K562 (cell line): ENCODE measurements at regions not wholly inside any gene's neighbourhood (a gene's known extent, or its start where the extent isn't known, plus 50 kb on each side); places are given as distances from the start of the nearest gene placed in this dataset.

Source experiments
- ATAC-seq: fragments of 200-7000 bp; cut with Tn5 transposase; 3 replicates; pipeline ENCODE4 v1.9.1; 2020; ENCODE audit warnings: moderate library complexity
- BruUV-seq: library from RNA; stranded (reverse); fragments of 400-500 nt; replicated peaks from 2 replicates; lab custom pipeline; 2021; lab: Mats Ljungman, UMichigan
- CTCF ChIA-PET: fragments of 300-600 bp; formaldehyde crosslinking; extraction: SDS; loops from one replicate; lab custom pipeline; 2021; ENCODE audit warnings: low intra/inter-chr PET ratio; lab: Yijun Ruan, JAX
- POLR2A ChIA-PET: fragments of 300-600, 350-650 bp; sonication (Branson Sonifier 250); formaldehyde crosslinking; extraction: SDS; loops from one replicate; lab custom pipeline; 2021; ENCODE audit warnings: antibody characterized with exemption, inconsistent platforms; lab: Yijun Ruan, JAX
- DNase-seq, 4 experiments: peaks; one replicate each; pipeline versions ENCODE4 v3.0.0 to v3.0.0-alpha.2; 2011 to 2018; ENCODE audit warnings: low spot score in 3 of 4, mixed read lengths in 3 of 4; ENCODE audit errors: extremely low read depth in 1 of 4
- FAIRE-seq: peaks from 2 replicates; lab custom pipeline; 2011; peaks lifted over from hg19 to GRCh38; lab: Jason Lieb, UNC
- H2AFZ ChIP-seq: 2 replicates; pipeline ENCODE4 v1.6.0; 2011; ENCODE audit warnings: low read depth, low read length, control low read depth, inconsistent platforms
- H3K27ac ChIP-seq: fragments of 200-600 bp; 3 replicates; pipeline ENCODE4 v1.8.0; 2011; ENCODE audit warnings: low read depth, mild to moderate bottlenecking, control low read depth, inconsistent platforms, low read length, moderate library complexity, mixed read lengths; ENCODE audit errors: extremely low read depth
- H3K27me3 ChIP-seq, 2 experiments: fragments of 300-600 bp in 1 of 2; 2 replicates in 1 of 2; 3 replicates in 1 of 2; pipeline versions ENCODE4 v1.6.0 to v1.8.0; 2011; ENCODE audit warnings: inconsistent platforms in 2 of 2, low read length in 2 of 2, mild to moderate bottlenecking in 1 of 2, mixed read lengths in 1 of 2, moderate library complexity in 1 of 2; ENCODE audit not compliant: control insufficient read depth in 2 of 2, insufficient read depth in 2 of 2
- H3K36me3 ChIP-seq: fragments of 300-600 bp; 3 replicates; pipeline ENCODE4 v1.8.0; 2011; ENCODE audit warnings: mild to moderate bottlenecking, low read length, inconsistent platforms; ENCODE audit not compliant: control insufficient read depth, insufficient read depth
- H3K4me1 ChIP-seq, 2 experiments: fragments of 200-600 bp in 1 of 2; replicated peaks in 1 of 2; 2 replicates in 1 of 2; 3 replicates in 1 of 2; pipeline versions ENCODE4 v1.5.1 to v1.8.0; 2011; ENCODE audit warnings: inconsistent platforms in 2 of 2, low read length in 2 of 2, mild to moderate bottlenecking in 1 of 2, mixed read lengths in 1 of 2, moderate library complexity in 1 of 2; ENCODE audit not compliant: control insufficient read depth in 2 of 2, insufficient read depth in 2 of 2
- H3K4me2 ChIP-seq: 2 replicates; pipeline ENCODE4 v1.6.1; 2011; ENCODE audit warnings: low read length, control low read depth, inconsistent platforms, mixed read lengths; ENCODE audit not compliant: insufficient read depth
- H3K4me3 ChIP-seq: fragments of 200-600 bp; sonication (generic), shearing (Covaris generic); 2 replicates; pipeline ENCODE4 v1.5.1; 2016; ENCODE audit warnings: control low read depth, inconsistent platforms
- H3K79me2 ChIP-seq: fragments of 200-600 bp; 3 replicates; pipeline ENCODE4 v1.8.0; 2011; ENCODE audit warnings: low read length, inconsistent platforms; ENCODE audit not compliant: control insufficient read depth, insufficient read depth
- H3K9ac ChIP-seq, 2 experiments: 2 replicates each; pipeline versions ENCODE4 v1.6.0 to v1.6.1; 2011; ENCODE audit warnings: low read depth in 2 of 2, low read length in 2 of 2, control low read depth in 1 of 2, inconsistent platforms in 1 of 2, mild to moderate bottlenecking in 1 of 2, mixed read lengths in 1 of 2; ENCODE audit not compliant: insufficient read depth in 1 of 2
- H3K9me1 ChIP-seq: one replicate; pipeline ENCODE4 v1.6.0; 2011; ENCODE audit warnings: inconsistent platforms, mild to moderate bottlenecking, low read length, moderate library complexity; ENCODE audit not compliant: control insufficient read depth, insufficient read depth
- H3K9me3 ChIP-seq: replicated peaks from 2 replicates; pipeline ENCODE4 v1.5.1; 2011; ENCODE audit warnings: low read depth, low read length, inconsistent platforms; ENCODE audit not compliant: control insufficient read depth, insufficient read depth
- H4K20me1 ChIP-seq: replicated peaks from 2 replicates; pipeline ENCODE4 v1.6.1; 2011; ENCODE audit warnings: low read length, inconsistent platforms, mixed read lengths; ENCODE audit not compliant: control insufficient read depth, insufficient read depth
- CHD1 ChIP-seq: fragments of 200-600 bp; sonication (generic); IDR thresholded peaks from one replicate; pipeline ENCODE4 v1.6.1; 2012; ENCODE audit warnings: mild to moderate bottlenecking, moderate library complexity, low read length, inconsistent platforms
- CTBP1 ChIP-seq: fragments of 450-650 bp; IDR thresholded peaks from 2 replicates; pipeline ENCODE4 v1.6.1; 2016; ENCODE audit warnings: borderline replicate concordance
- MYC ChIP-seq, 2 experiments: fragments of 250-450 bp in 1 of 2; sonication (Bioruptor Pico) in 1 of 2; IDR thresholded peaks; 2 replicates each; pipeline versions ENCODE4 v1.5.1 to v1.6.1; 2012 to 2021; ENCODE audit warnings: low read depth in 2 of 2, borderline replicate concordance in 1 of 2, improper control_type of control experiment in 1 of 2, low read length in 1 of 2, mild to moderate bottlenecking in 1 of 2, moderate library complexity in 1 of 2
- ZBTB26 ChIP-seq: fragments of 450-650 bp; formaldehyde crosslinking; IDR thresholded peaks from 2 replicates; pipeline ENCODE4 v1.4.0; 2022; ENCODE audit warnings: missing genetic modification characterization
- ZNF121 ChIP-seq: sonication (generic); formaldehyde crosslinking; conservative IDR thresholded peaks from 2 replicates; pipeline ENCODE4 v1.8.0; 2022; ENCODE audit warnings: missing genetic modification reagents
- WGBS: fragments of 100-300 bp; shearing (Covaris generic); methylation state at CpG from one replicate; pipeline ENCODE4 v1.1.6; 2016; ENCODE audit warnings: low coverage, mixed read lengths; ENCODE audit not compliant: insufficient coverage; ENCODE audit errors: missing lambda C conversion rate; 5-methylcytosine and 5-hydroxymethylcytosine counted together
- in situ Hi-C: fragments of 300-500 bp; cut with MboI; formaldehyde crosslinking; loops from 4 replicates; pipeline ENCODE4 v1.15.0; 2018; ENCODE audit warnings: inconsistent platforms, mixed read lengths
- intact Hi-C: fragments of 100-400 bp; cut with micrococcal nuclease; formaldehyde crosslinking; loops from 2 replicates; pipeline ENCODE4 v1.14.2; 2022

GRCh38 chr9:1768561-1768960 lies 246.6 kb upstream of the SMARCA2 start:
- in situ Hi-C loops: no loop called here
- BruUV-seq: no TSS peak
- no peak for FAIRE-seq

More at GRCh38 chr9:1768561-1768960, 246.6 kb upstream of the SMARCA2 start:
- Histone ChIP-seq H3K9ac (no peak overlapping the region), H3K4me2 (no peak overlapping the region), H3K36me3 (no peaks in the 10 kb centered on the region), H2AFZ (no peak overlapping the region), H3K27ac (no peak overlapping the region), H3K27me3 (no peaks in the 10 kb centered on the region), H3K9me3 (no peaks in the 10 kb centered on the region), H3K79me2 (no peaks in the 10 kb centered on the region), H3K4me1 (no peaks in the 10 kb centered on the region), H4K20me1 (no peaks in the 10 kb centered on the region), H3K9me1 (no peaks in the 10 kb centered on the region), H3K4me3 (no peak overlapping the region)
- TF ChIP-seq MYC (IDR thresholded peaks at IDR 0.05; ENCODE audit: low read depth, low read length) (no peak), MYC (CRISPR knock-in tag; IDR thresholded peaks at IDR 0.05; ENCODE audit: borderline replicate concordance, low read depth) (no peak), CTBP1 (no peak), CHD1 (no peak), ZNF121 (CRISPR knock-in tag) (no peak), ZBTB26 (CRISPR knock-in tag) (no peak)
- DNase-seq: no peak
- intact Hi-C loops: no loop called here
- POLR2A ChIA-PET: no interaction called here
- ATAC-seq: no peak
- 5% methylated on average over 3 of the region's 3 CpGs for WGBS
- CTCF ChIA-PET: no interaction called here
